ENCODE measurements at regions not wholly inside any gene's neighbourhood (a gene's known extent, or its start where the extent isn't known, plus 50 kb on each side); places are given as distances from the start of the nearest gene placed in this dataset.

DNA sequence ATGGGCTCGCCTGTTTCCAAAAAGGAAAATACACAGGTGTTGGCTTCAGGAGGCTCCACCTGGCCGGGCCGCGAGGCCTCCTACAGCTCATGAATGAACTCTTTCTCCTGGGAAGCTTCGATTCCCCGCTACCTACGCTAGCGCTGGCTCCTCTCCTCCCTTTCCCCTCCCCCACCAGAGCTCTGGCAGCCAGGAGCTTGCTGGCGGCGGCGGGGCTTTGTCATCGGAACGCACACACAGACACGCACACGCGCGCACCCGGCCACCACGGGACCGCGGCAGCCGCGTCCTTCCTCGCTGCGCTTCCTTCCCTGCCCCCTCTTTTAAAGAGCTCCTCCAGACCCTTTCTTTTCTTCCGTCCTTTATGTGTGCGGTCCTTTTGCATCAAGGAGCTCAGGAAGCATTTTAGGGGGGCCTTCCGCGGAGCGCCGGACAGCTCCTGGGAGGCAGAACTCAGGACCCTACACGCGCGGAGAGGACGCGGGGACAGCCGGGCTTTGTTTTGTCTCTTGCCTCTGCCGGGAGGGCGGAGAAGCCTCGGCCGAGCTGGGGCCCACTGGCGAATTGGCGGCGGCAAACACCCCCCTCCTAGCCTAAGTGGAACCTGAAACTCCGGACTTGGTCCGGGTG lies 70.2 kb upstream of the BCOR start:
- FAIRE-seq, result no peak

DNA sequence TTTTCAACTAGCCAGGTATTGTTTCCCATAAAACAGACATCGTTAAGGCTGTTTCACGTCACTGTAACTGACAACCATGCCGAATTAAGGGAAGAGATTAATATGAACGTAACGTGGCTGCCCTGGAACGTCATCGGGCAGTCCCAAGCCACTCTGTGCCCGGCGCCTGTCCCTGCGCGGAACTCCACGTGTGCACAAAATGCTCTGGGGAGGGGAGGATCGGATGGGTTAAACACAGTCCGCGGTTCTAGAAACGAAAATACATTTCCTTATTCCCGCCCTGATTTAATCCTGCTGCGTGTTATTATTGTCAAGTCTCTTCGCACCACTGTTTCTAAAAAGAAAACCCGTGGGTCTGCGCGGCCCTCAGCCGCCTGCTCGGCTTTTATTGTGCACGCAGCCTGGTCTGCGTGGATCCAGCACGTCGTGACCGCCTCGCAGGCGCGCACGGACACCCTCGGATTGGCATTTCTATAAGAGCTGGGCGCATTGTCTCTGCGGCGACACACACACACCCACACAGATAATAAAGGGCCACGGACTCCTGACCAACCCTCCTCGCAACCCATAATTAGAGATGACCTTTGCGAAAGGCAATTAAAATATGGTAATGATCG lies 69.6 kb upstream of the BCOR start:
- 18 to 27% (median 22%) methylated on average over 36 to 41 of the region's 41 CpGs for WGBS, 3 donors
- Histone ChIP-seq H3K27me3 (ENCODE audit: control insufficient read depth in 3 of 3, insufficient read depth in 3 of 3, low read length in 3 of 3) (no peaks in the 10 kb centered on the region), H3K27ac (ENCODE audit: low read depth in 1 of 3, low read length in 2 of 3) (no peak overlapping the region), H3K4me3 (ENCODE audit: low read depth in 1 of 3, low read length in 3 of 3) (peak overlapping the region in 2 of 3 donors; percentile 19 to 45), H3K36me3 (ENCODE audit: control insufficient read depth in 3 of 3, insufficient read depth in 2 of 3, low read depth in 1 of 3, low read length in 3 of 3) (no peaks in the 10 kb centered on the region), H3K9me3 (ENCODE audit: control insufficient read depth in 2 of 2, insufficient read depth in 1 of 2, low read depth in 1 of 2, low read length in 1 of 2) (no peaks in the 10 kb centered on the region), H3K4me1 (ENCODE audit: control insufficient read depth in 3 of 3, insufficient read depth in 2 of 3, low read depth in 1 of 3, low read length in 2 of 3) (peaks cover 0 to 46% (median 0%) of the 10 kb centered on the region in 3 donors)
- FAIRE-seq, result no peak
- no peak for DNase-seq

More for the DNA sequence above, 70.2 kb upstream of the BCOR start:
- Histone ChIP-seq H3K36me3 (ENCODE audit: control insufficient read depth in 3 of 3, insufficient read depth in 2 of 3, low read depth in 1 of 3, low read length in 3 of 3) (no peaks in the 10 kb centered on the region), H3K9me3 (ENCODE audit: control insufficient read depth in 2 of 2, insufficient read depth in 1 of 2, low read depth in 1 of 2, low read length in 1 of 2) (no peaks in the 10 kb centered on the region), H3K27me3 (ENCODE audit: control insufficient read depth in 3 of 3, insufficient read depth in 3 of 3, low read length in 3 of 3) (no peaks in the 10 kb centered on the region), H3K4me3 (ENCODE audit: low read depth in 1 of 3, low read length in 3 of 3) (peak overlapping the region in 2 of 3 donors; percentile 19 to 45), H3K27ac (ENCODE audit: low read depth in 1 of 3, low read length in 2 of 3) (peak overlapping the region in 2 of 3 donors; percentile 4 to 9), H3K4me1 (ENCODE audit: control insufficient read depth in 3 of 3, insufficient read depth in 2 of 3, low read depth in 1 of 3, low read length in 2 of 3) (peaks cover 0 to 50% (median 0%) of the 10 kb centered on the region in 3 donors)
- peak; percentile 42 to 53 for DNase-seq
- WGBS, 3 donors, result 6 to 24% (median 11%) methylated on average over 31 to 46 of the region's 46 CpGs

DNA sequence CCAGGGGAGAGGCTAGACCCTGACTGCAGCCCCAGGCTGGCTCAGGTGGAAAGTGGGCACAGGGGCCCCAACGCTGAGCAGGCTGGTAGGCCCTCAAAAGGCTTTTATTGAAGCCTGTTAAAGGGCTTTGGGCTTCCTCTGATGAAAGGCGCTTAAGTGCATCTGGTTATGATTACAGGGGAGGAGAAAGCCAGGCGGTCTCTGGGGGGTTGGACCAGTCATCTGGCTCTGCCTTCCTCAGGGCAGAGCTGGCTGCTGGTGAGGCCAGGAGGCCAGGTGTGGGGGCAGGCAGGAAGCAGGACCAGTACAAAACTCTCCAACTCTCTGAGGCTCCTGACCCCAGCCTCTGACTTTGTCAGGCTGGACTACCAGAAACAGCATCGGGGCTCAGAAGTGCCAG lies 68.8 kb upstream of the BCOR start:
- Histone ChIP-seq H3K27ac (ENCODE audit: low read depth in 1 of 3, low read length in 2 of 3) (no peak overlapping the region), H3K27me3 (ENCODE audit: control insufficient read depth in 3 of 3, insufficient read depth in 3 of 3, low read length in 3 of 3) (no peaks in the 10 kb centered on the region), H3K9me3 (ENCODE audit: control insufficient read depth in 2 of 2, insufficient read depth in 1 of 2, low read depth in 1 of 2, low read length in 1 of 2) (no peaks in the 10 kb centered on the region), H3K4me3 (ENCODE audit: low read depth in 1 of 3, low read length in 3 of 3) (no peak overlapping the region), H3K36me3 (ENCODE audit: control insufficient read depth in 3 of 3, insufficient read depth in 2 of 3, low read depth in 1 of 3, low read length in 3 of 3) (no peaks in the 10 kb centered on the region), H3K4me1 (ENCODE audit: control insufficient read depth in 3 of 3, insufficient read depth in 2 of 3, low read depth in 1 of 3, low read length in 2 of 3) (peaks cover 0 to 46% (median 0%) of the 10 kb centered on the region in 3 donors)
- no peak for DNase-seq
- FAIRE-seq, result no peak
- 19 to 58% (median 35%) methylated on average over 4 of the region's 4 CpGs for WGBS, 3 donors

DNA sequence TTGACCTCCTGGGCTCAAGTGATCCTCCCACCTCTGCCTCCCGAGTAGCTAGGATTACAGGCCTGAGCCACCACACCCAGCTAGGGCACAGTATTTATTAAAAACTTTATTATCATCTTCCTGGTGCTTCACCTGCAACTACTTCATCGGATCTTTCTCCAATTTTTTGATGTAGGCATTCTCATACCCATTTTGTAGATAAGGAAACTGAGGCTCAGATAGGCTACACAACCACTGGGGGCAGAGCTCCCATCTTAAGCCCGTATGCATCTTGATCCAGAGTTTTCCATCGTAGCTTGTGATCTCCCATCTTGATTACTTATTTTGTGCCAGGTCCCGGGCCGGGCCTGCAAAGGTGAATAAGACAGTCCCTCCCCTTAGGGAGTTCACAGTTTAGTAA lies 68.1 kb upstream of the BCOR start:
- FAIRE-seq, result no peak
- WGBS, 3 donors, result 35 to 77% (median 65%) methylated on average over 6 of the region's 6 CpGs

DNA sequence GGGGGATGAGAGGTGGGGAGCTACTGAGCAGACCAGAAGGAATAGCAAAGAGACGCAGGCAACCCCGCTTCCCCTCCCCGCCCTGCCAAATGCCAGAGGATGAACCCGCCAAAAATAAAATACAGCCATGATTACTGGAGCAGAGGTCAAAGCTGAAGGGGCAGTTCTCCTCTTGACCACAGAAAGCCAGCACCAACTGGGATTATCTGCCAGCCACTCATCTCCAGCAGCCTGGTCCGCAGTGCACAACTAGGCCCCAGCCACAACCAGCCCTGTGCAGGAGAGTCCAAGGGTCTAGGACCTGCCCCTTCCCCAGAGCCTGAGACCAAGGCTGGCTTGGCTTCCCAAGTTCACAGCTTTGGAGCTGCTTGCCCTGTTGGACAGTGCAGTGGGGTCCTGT lies 67.4 kb upstream of the BCOR start:
- H3K9me3 ChIP-seq (ENCODE audit: control insufficient read depth in 2 of 2, insufficient read depth in 1 of 2, low read depth in 1 of 2, low read length in 1 of 2), result no peaks in the 10 kb centered on the region
- no peak overlapping the region for H3K4me3 ChIP-seq (ENCODE audit: low read depth in 1 of 3, low read length in 3 of 3)
- 67 to 92% (median 87%) methylated on average over 1 to 5 of the region's 5 CpGs for WGBS, 3 donors
- H3K36me3 ChIP-seq (ENCODE audit: control insufficient read depth in 3 of 3, insufficient read depth in 2 of 3, low read depth in 1 of 3, low read length in 3 of 3), result no peaks in the 10 kb centered on the region
- H3K27me3 ChIP-seq (ENCODE audit: control insufficient read depth in 3 of 3, insufficient read depth in 3 of 3, low read length in 3 of 3), result no peaks in the 10 kb centered on the region
- no peak for FAIRE-seq
- peaks cover 0 to 38% (median 0%) of the 10 kb centered on the region in 3 donors for H3K4me1 ChIP-seq (ENCODE audit: control insufficient read depth in 3 of 3, insufficient read depth in 2 of 3, low read depth in 1 of 3, low read length in 2 of 3)
- DNase-seq, result no peak
- no peak overlapping the region for H3K27ac ChIP-seq (ENCODE audit: low read depth in 1 of 3, low read length in 2 of 3)

More for the DNA sequence above, 68.1 kb upstream of the BCOR start:
- no peak for DNase-seq
- Histone ChIP-seq H3K9me3 (ENCODE audit: control insufficient read depth in 2 of 2, insufficient read depth in 1 of 2, low read depth in 1 of 2, low read length in 1 of 2) (no peaks in the 10 kb centered on the region), H3K4me1 (ENCODE audit: control insufficient read depth in 3 of 3, insufficient read depth in 2 of 3, low read depth in 1 of 3, low read length in 2 of 3) (peaks cover 0 to 39% (median 0%) of the 10 kb centered on the region in 3 donors), H3K27me3 (ENCODE audit: control insufficient read depth in 3 of 3, insufficient read depth in 3 of 3, low read length in 3 of 3) (no peaks in the 10 kb centered on the region), H3K27ac (ENCODE audit: low read depth in 1 of 3, low read length in 2 of 3) (no peak overlapping the region), H3K36me3 (ENCODE audit: control insufficient read depth in 3 of 3, insufficient read depth in 2 of 3, low read depth in 1 of 3, low read length in 3 of 3) (no peaks in the 10 kb centered on the region), H3K4me3 (ENCODE audit: low read depth in 1 of 3, low read length in 3 of 3) (no peak overlapping the region)

DNA sequence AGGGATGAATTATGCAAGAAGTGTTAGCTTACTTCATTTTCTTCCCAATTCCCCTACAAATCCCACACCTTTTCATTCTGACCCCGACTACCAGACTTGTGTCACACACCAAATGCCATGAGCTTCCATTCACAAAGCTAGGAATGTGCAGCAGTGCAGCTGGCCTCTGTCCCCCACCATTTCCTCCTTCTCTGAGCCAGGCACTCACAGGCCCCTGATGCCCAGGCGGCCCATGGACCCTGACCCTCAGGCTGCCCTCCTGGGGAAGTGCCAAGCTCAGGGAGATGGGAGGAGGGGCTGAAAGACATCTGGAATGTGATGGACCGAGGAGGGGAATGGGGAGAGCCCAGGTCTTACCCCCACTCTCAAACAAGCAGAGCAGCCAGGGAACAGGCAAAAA lies 67.0 kb upstream of the BCOR start:
- Histone ChIP-seq H3K4me3 (ENCODE audit: low read depth in 1 of 3, low read length in 3 of 3) (no peak overlapping the region), H3K9me3 (ENCODE audit: control insufficient read depth in 2 of 2, insufficient read depth in 1 of 2, low read depth in 1 of 2, low read length in 1 of 2) (no peaks in the 10 kb centered on the region), H3K27ac (ENCODE audit: low read depth in 1 of 3, low read length in 2 of 3) (no peak overlapping the region), H3K27me3 (ENCODE audit: control insufficient read depth in 3 of 3, insufficient read depth in 3 of 3, low read length in 3 of 3) (no peaks in the 10 kb centered on the region), H3K4me1 (ENCODE audit: control insufficient read depth in 3 of 3, insufficient read depth in 2 of 3, low read depth in 1 of 3, low read length in 2 of 3) (peaks cover 0 to 34% (median 0%) of the 10 kb centered on the region in 3 donors), H3K36me3 (ENCODE audit: control insufficient read depth in 3 of 3, insufficient read depth in 2 of 3, low read depth in 1 of 3, low read length in 3 of 3) (no peaks in the 10 kb centered on the region)
- no peak for FAIRE-seq
- DNase-seq, result no peak
- 24 to 60% (median 27%) methylated on average over 3 of the region's 3 CpGs for WGBS, 3 donors

DNA sequence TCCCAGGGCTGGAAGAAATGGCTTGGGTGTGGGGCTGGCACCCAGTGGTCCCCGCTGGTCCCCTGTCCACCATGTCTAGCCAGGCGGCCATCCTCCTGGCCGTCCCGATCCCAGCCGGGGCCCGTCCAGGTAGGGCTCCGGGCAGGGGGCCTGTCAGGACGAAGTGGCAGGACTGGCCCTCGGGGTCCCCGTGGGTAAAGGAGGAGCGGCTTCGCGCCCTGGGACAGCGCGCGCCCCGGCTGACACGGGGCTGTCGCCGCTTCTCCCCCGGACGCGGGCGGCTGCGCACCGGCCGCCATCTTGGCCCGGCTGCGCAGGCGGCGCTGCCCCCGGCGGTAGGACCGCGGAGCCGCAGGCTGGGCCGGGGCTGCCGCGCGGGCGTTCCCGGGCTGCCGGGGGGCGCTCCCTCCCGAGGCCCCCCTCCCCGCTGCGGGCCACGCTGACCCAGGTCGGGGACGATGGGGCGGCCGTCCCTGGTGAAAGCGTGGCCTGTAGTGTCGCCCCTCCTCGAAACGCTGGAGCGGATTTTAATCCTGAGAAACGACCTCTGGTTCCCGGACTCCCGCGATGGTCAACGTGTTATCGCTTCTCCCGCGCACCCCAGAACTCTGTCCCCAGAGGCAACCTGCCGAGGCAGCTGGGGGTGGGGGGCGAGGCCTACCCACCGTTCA lies 60.4 kb upstream of the BCOR start:
- Histone ChIP-seq H3K36me3 (ENCODE audit: control insufficient read depth in 3 of 3, insufficient read depth in 2 of 3, low read depth in 1 of 3, low read length in 3 of 3) (no peaks in the 10 kb centered on the region), H3K27ac (ENCODE audit: low read depth in 1 of 3, low read length in 2 of 3) (peak overlapping the region in 1 of 3 donors; percentile 74), H3K9me3 (ENCODE audit: control insufficient read depth in 2 of 2, insufficient read depth in 1 of 2, low read depth in 1 of 2, low read length in 1 of 2) (no peaks in the 10 kb centered on the region), H3K27me3 (ENCODE audit: control insufficient read depth in 3 of 3, insufficient read depth in 3 of 3, low read length in 3 of 3) (peaks cover 0 to 12% (median 2%) of the 10 kb centered on the region in 3 donors), H3K4me1 (ENCODE audit: control insufficient read depth in 3 of 3, insufficient read depth in 2 of 3, low read depth in 1 of 3, low read length in 2 of 3) (peaks cover 0 to 8% (median 0%) of the 10 kb centered on the region in 3 donors), H3K4me3 (ENCODE audit: low read depth in 1 of 3, low read length in 3 of 3) (peak overlapping the region; percentile 7 to 56 (median 50))
- WGBS, 3 donors, result 2 to 17% (median 3%) methylated on average over 25 to 68 of the region's 68 CpGs
- DNase-seq (peak in 1 of 2 donors; percentile 68), FAIRE-seq (no peak)

DNA sequence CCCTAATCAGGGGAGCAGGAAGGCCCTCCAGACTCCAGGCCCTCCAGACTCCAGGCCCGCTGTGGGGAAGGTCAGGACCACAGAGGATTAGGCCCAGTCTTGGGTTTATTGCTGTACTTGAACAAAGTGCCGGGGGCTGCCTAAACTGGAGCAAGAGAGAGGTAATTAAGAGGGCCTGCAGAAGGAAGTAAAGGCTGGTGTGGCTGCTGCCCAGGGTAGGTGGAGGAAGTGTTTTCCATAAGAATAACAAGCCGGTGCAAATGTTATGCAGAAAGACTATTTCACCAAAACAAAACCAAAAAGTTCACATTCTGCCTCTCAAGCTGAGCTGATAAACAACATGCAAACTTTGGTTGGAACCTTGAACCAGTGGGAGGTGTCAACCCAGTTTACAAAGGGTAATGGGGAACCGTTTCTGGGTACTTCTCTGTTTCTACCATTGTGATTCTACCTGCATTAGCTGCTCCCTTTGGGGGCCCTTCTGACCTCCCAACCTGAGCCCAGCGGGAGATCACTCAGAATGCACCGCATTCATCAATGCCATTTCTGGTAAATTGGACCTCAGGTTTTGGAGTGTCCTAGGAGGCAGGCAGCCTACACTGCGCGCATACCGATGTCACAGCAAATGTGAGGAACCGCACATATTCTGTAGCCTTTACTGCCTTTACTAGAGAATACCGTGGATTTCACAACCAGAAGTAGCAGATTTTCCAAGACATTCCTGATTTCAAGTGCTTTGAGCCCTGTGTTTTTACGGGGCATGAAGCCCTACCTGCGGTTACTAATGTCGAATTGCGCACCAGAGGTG lies 59.7 kb upstream of the BCOR start:
- DNase-seq (no peak), FAIRE-seq (no peak)
- 53 to 80% (median 54%) methylated on average over 15 of the region's 15 CpGs for WGBS, 3 donors
- no peaks in the 10 kb centered on the region for H3K9me3 ChIP-seq (ENCODE audit: control insufficient read depth in 2 of 2, insufficient read depth in 1 of 2, low read depth in 1 of 2, low read length in 1 of 2)
- peak overlapping the region in 2 of 3 donors; percentile 50 to 56 for H3K4me3 ChIP-seq (ENCODE audit: low read depth in 1 of 3, low read length in 3 of 3)
- peaks cover 0 to 15% (median 2%) of the 10 kb centered on the region in 3 donors for H3K27me3 ChIP-seq (ENCODE audit: control insufficient read depth in 3 of 3, insufficient read depth in 3 of 3, low read length in 3 of 3)
- H3K27ac ChIP-seq (ENCODE audit: low read depth in 1 of 3, low read length in 2 of 3), result peak overlapping the region in 1 of 3 donors; percentile 67
- H3K36me3 ChIP-seq (ENCODE audit: control insufficient read depth in 3 of 3, insufficient read depth in 2 of 3, low read depth in 1 of 3, low read length in 3 of 3), result no peaks in the 10 kb centered on the region
- H3K4me1 ChIP-seq (ENCODE audit: control insufficient read depth in 3 of 3, insufficient read depth in 2 of 3, low read depth in 1 of 3, low read length in 2 of 3), result peaks cover 0 to 15% (median 0%) of the 10 kb centered on the region in 3 donors
